Activated CD8-positive, alpha-beta memory T cell treated with anti-CD3 and anti-CD28 coated beads for 48 hours (primary cell): ENCODE measurements at regions not wholly inside any gene's neighbourhood (a gene's known extent, or its start where the extent isn't known, plus 50 kb on each side); places are given as distances from the start of the nearest gene placed in this dataset.

ENCODE experiments used
- DNase-seq, 3 experiments: peaks; one replicate each; pipeline ENCODE4 v3.0.0-alpha.2; 2020; ENCODE audit warnings: low read depth in 2 of 3, low spot score in 2 of 3

DNA sequence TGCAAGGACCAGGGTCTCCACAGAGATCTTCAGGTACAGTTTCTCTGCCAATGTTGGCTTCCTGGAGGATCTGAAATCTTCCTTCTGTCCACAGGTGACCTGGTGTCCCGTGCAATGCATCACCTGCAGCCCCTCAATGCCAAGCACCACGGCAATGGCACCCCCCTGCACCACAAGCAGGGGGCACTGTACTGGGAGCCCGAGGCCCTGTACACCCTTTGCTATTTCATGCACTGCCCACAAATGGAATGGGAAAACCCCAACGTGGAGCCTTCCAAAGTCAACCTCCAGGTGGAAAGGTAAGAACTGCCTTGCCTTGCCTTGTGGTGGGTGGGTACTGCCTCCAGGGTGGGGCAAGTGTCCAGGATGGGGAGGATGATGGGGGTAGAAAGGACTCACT, 141.8 kb upstream of the PWP1 start:
- DNase-seq, result no peak

DNA sequence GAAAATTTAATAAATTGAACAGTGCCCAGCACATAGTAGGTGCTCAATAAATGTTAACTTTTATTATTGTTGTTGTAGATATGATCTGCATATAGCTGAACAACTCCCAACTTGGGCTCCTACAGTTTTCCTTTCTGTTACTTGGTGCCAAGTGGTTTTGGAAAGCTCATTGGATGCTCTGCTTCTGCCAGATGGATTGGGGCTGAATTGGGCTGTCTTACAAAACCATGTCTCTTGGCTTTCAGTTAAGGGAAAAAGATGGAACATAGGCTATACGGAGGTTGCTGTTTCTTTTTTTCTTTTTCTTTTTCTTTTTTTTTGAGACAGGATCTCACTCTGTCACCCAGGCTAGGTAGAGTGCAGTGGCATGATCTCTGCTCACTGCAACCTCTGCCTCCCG, 140.7 kb upstream of the PWP1 start:
- DNase-seq, result no peak

DNA sequence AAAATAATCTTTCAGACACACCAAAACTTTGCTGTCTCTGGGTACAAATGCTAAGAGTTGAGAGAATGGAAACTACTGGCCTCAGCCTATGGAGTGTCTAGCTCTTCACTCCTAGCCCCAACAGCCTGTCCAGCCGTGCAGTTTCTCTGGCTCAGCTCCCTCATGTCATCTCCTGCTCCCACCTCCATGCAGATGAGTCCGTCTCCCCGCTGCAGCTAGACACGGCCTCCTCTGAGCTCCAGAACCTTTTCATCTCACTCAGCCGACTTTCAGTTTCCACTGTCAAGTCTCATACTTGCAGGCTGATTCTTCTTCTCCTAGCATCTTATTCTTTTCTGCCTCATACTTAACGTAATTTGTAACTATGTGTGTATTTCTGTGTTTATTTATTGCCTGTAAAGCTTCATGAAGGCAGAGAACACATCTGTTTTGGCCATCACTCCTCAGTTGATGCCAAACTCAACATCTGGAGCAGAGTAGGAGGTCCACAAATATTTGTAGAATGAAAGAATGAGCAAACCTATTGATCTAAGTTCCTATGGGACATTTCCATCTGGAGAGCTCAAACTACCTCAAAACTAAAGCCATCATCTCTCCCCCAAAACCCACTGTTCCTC, 139.8 kb upstream of the PWP1 start:
- DNase-seq, result no peak

DNA sequence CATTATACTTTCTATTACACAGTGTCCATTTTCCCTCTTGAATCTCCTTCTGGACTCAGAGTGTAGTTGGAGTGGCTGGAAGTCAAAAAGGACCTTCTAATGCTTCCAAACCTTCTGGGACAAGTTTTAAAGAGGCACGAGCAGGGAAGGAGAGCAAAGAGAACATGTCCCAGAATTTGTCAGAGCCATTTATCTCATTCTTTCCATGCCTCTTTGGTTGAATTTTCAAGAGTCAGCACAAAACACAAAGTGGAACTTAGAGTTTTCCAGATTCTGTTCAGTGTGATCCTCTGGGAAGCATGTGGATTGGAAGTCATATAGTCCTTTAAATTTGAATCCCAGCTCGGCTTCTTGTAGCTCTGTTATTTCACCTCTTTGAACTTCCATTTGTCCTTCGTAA, 138.2 kb upstream of the PWP1 start:
- no peak for DNase-seq

DNA sequence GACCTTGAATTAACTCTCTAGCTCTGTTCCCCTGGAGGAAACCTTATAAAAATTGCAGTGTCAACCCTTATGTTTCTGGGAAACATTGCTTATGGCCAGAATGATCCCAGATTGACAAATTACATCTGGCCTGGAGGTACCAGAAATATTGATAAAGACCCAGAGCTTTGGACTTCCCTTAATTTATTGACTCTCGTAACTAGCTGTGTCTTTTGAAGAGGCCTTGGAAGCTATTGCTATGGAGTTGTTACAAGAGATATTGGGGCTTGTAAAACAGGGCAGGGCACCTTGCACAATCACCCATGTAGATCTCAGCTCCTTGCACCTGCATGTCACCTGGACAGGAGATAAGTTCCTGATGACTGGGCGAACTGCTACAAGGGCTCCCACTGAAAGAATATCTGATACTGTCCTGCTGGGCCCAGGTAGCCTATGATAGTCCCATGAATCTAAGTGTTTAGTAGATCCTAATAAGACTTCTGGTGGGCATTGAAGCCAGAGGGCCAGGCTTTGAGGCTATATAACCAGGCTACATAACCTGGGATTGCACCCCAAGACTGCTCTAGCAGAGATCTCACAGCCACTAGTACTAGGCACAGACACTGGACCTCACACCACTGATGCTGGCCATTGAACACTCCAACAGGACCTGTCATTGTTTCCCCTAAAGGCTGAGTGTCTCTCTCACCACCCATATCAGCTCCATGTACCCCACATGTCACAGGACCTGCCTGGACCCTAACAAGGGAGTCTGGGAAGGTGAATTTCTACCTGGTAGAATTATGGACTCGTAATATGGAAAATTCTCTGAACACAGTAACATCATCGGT, 135.7 kb upstream of the PWP1 start:
- no peak for DNase-seq

DNA sequence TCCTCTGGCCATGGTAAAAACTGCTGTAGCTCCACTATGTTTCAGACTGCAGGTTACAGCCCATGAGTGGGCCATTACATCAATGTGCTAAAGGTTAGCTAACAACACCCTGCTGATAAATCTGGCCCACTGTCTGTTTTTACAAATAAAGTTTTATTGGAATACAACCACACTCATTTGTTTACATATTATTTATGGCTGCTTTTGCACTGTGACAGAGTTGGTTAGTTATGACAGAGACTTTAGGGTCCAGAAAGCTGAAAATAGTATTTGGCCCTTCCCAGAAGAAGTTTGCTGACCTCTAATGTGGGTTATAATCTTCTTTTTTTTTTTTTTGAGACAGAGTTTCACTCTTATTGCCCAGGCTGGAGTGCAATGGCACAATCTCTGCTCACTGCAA, 134.2 kb upstream of the PWP1 start:
- no peak for DNase-seq

DNA sequence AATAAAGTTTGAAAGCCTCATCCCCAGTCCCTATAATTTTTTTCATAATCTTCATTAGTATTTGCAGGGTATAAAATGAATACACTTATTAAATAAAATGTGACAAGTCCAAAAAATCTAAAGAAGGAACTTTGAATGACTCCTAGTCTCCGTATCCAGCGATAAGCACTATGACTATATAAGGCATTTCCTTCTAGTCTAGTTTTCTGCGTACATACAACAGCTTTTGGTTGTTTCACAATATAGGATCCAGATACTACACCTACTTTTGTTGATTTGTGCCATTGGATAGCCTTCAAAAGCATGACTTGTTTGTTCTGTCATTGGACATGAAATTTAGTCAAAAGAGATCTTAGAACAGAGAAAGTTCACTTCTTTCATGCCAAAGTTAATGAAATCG, 133.3 kb upstream of the PWP1 start:
- no peak for DNase-seq

DNA sequence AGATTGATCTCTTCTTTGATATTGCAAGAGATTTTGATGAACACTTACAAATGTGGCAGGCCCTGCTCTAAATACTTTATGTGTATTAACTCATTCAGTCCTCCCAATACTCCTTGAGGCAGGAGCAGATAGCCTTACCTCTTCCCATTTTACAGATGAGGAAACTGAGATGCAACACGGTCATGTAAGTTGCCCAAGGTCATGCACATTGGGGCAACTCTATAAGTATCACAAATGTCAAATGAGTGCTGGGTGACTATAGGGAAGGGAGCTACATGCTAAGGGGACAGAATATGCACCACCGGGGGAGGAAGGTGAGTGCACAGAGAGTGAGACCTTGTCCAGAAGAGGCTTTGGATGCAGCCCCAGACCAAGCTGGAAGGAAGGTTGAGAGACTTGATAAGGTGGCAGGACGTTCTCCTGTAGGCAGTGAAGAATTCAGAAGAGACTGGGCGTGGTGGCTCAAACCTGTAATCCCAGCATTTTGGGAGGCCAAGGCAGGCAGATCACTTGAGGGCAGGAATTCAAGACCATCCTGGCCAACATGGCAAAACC, 132.3 kb upstream of the PWP1 start:
- DNase-seq, result no peak

DNA sequence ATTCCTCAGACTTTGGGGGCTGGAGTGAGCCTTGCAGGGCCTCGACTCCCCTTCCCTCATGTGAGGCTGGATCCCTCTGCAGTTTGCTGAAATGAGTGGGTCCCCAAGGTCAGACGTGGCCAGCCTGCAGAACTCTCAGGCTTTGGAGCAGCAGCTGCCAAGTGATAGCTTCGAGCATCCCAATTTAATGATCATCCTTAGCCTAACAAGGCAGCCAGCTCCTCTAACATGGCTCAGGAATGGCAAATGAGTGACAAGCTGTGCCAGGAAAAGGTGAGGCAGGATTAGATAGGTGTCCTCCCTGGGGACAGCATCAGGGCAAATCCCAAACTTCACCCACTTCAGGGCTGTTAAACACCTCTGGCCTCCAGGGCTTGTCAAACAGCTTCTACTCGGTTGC, 130.7 kb upstream of the PWP1 start:
- DNase-seq, result no peak

DNA sequence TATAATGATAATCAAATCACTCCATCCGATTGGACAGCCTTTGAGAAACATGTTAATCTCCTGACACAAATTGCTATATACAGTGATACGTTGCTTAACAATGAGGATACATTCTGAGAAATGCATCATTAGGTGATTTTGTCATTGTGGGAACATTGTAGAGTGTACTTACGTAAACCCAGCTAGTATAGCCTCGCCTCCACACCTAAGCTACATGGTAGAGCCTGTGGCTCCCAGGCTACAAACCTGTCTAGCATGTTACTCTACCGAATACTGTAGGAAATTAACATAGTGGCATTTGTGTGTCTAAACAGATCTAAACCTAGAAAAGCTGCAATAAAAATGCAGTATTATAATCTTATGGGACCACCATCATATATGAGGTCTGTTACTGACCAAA, 128.6 kb upstream of the PWP1 start:
- no peak for DNase-seq

DNA sequence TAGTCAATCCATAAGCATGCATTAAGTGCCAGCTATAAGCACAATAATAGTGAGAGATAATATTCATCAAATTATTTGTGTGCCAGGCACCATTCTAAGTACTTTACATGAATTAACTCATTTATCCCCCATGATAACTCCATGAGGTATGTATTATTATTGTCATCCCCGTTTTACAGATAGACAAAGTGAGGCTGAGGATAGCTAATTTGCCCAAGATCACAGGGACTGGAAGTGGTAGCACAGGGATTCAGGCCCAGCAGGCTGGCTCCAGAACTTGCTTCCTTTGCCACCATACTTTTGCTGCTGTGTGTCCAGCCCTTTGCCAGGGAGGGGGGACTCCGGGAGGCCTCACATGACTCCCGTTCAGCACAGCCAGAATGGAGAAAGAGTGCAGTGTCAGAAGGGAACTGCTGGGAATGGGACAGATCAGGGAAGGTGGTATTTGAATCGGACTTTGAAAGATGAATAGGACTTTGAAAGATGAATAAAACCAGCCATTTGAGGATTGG, 128.0 kb upstream of the PWP1 start:
- no peak for DNase-seq

DNA sequence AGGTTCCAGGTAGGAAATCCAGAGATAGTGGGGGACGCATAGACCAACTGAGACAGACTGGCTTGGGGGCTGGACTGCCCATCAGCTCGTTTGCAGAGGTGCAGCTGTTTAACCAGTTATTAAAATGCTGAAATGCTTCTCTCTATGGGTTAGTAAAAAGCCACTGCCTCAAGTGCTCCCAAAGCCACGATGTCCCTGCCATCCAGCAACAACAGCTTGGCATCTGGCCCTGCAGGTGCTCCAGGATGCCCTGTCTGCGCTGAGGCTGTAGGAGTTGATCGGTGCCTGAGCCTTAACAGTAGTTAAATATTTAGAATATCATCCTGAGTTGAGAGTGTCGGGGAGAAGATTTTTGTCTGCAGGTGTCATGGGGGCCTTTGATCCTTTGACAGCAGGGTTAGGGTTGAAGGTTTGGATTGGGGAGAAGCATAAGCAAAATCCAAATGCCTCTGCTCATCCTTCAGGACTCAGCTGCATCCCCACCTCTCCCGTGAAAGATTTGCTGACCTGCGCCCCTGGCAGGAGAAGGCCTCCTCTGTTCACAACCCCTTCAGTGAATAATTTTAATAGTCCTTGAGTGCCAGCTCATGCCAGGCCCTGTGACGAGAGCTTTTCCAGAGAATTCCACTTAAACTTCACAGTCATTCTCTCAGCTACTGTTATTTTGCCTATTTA, 127.3 kb upstream of the PWP1 start:
- no peak for DNase-seq

DNA sequence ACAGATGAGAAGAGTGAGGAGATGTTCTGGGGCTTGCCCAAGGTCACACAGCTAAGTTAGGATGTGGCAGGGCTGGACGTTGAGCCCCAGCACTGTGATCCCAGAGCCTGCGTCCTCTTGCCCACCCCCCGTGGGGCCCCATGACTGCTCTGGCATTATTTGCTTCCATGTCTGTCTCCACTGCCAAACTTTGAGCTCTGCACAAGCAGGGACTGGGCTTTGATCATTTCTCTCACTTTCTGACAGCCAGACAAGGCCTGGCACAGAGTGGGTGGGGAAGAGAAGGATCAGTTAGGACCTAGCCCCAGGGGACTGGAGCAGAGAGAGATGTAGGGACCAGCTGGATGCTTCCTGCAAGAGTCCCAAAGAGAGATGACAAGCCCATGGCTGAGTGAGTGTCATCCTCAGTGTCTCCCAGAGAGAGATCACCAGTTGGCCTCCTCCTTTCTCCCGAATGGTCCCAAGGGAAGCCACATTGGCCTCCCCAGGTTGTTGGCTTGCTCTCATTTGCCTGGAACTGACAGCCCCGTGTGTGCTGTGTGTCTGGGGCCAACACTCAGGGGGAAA, 126.7 kb upstream of the PWP1 start:
- DNase-seq, result no peak

DNA sequence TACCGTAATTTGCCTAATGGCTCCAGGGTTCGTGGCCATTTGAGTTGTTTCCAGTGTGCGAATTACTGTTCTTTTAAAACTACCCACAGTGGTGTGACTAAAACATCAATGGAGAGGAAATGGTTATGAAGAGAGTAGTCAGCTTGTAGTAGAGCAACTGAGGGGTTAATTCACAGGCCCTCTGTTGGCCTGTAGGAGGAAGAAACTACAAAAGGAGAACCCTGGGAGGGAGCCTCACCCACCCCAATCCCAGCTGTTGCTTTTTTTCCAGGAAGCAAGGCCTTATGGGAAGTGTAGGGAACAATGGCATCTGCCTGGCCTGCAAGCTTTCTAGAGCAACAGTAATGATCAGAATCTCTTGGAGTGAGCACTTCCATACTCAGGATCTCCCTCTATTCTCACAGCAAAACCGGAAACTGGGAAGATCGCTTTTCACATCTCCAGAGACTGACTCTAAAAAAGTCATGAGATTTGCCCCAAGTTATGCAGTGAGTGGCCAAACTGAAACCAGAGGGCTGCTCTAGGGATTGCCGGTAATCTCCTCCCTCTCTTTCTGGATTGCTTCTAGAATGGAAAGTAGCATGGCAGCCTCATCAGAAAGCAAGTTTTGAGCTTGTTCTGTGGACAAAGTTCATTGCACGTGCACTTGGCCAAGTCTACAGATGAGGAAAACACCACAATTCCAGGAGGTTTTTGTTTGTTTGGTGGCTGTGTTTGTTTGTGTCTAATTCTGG, 125.3 kb upstream of the PWP1 start:
- no peak for DNase-seq

DNA sequence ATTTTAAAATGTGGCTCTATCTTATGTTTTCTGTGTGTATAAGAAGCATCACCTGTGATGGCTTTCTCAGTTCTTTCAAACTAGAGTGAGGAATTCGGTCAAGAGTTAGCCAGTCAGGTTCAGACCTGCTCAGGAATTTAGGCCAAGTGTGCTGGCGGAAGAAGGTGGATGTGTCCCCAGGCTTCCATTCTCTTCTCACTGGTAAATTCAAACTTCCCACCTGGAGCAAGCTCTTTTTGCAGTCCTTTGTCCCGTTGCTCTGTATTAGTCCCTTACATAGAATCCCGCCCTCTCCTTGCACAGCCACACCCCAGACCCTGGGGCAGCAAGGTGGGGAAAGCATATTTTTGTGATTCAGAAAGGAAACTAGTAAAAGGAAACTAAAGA, 124.7 kb upstream of the PWP1 start:
- DNase-seq, result no peak

DNA sequence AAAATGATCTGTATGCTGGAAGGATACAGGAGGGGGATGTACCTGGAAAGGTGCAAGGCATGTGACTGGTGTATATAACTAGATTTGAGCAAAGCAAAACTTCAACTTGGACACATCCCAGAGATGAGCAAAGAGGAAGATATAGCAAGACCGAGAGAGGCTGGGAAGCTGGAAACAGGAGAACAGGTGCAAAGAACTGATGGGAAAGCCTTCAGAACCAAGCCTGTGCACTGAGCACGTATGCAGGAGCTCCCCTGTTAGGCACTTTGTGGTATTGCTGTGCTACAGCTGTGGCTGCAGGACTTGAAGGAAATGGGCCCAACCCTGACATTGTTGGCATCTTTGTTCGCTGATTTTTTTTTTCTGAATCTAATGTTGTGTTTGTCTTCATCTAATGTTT, 120.7 kb upstream of the PWP1 start:
- no peak for DNase-seq

DNA sequence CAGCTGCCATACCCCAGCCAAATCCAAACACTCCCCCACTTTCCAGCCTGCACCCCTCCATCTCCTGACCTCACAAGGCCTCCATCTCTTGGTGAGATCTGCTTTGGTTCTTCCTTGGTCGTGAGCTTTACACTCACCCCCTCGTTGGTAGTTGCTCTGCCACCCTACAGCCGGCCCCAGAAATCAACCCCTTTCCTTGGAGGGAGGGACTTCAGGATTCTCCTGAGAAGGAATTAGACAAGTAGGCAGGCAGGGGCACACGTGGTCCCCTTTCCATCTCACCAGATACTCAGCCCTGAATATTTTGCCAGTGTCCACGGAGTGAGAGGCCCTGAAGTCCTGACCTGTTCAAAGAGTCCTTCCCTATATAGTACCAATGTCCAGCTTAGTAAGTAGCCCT, 120.0 kb upstream of the PWP1 start:
- no peak for DNase-seq

DNA sequence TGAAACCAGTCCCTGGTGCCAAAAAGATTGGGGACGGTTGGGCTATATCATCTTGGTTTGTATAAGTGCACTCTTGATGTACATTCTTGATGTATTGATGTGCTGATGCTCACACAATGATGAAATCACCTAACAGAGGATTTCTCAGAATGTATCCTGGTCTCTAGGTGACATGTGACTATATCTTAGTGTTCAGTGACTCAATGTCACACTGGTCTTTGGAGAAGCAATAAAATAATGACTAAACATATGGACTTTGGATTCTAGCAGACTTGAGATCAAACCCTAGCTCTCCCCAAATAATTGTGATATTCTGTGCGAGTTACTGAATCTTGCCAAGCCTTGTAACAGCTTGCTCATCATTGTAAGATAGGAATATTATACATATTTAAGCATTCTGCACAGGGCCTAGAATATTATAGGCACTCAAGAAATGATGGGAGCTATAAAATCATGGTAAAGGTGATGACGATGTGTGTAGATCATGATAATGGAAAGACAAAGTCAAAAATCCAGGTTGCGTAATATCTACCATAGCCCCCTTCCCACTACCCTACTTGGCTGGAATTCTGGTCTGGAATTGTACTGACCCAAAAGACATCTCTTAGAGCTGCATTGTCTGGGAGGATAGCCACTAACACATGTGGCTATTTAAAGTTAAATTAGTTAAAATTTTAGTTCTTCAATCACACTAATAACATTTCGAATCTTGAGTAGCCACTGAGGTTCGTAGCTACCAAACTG, 117.6 kb upstream of the PWP1 start:
- no peak for DNase-seq

DNA sequence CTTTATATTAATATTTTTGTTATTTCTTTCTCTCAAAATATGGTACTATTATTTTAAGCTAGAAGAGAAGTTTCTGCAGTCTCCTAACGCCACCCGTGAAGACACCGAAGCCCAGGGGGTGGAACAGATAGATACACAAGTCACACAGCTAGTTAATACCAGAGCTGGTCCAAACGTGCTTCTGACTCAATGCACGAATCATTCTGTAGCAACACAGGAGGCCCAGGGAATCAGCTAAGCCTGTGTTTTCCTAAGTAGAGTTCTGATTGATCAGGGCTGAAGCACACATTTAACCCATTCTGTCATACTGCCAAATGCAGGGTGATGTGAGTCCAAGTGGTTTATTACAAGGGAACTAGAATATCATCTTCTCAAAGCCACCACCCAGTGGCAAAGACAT, 116.9 kb upstream of the PWP1 start:
- DNase-seq, result no peak

DNA sequence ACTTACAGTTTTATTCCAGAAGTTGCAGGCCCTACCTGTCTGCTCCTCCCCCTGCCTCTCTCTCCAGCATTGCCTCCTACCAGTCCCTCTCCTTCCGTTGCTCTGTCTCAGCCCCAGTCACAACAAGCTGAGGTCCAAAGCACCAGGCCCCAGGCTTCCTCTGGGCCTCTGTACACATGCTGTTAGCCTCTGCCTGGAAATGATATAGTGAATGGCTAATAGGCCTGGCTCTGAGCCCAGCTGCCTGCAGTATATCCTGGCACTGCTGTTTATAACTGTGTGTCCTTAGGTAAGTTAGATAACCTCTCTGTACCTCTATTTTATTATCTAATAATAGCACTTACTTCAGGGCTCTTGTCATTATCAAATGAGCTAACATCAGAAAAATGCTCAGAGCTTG, 114.9 kb upstream of the PWP1 start:
- DNase-seq, result no peak
